Spleen (tissue), 11 donors: ENCODE measurements at regions not wholly inside any gene's neighbourhood (a gene's known extent, or its start where the extent isn't known, plus 50 kb on each side); places are given as distances from the start of the nearest gene placed in this dataset.

Source experiments
- DNase-seq: peaks from one replicate; pipeline ENCODE4 v3.0.0-alpha.2; 2020
- H3K27ac ChIP-seq, 8 donors: fragments of 200-600 bp; sonication (generic) in 7 of 8; 1 replicate in 4 of 8; 2 replicates in 4 of 8; pipeline versions ENCODE4 v1.5.0 to v1.8.0; 2016 to 2021; ENCODE audit warnings: inconsistent platforms in 4 of 8, mild to moderate bottlenecking in 4 of 8, moderate library complexity in 1 of 8
- H3K27me3 ChIP-seq, 7 donors: fragments of 200-600 bp; sonication (generic) in 6 of 7; replicated peaks in 1 of 7; 1 replicate in 4 of 7; 2 replicates in 3 of 7; pipeline versions ENCODE4 v1.5.0 to v1.8.0; 2016 to 2021; ENCODE audit warnings: inconsistent platforms in 3 of 7, mild to moderate bottlenecking in 1 of 7
- H3K36me3 ChIP-seq, 6 donors: fragments of 200-600 bp; sonication (generic) in 5 of 6; 1 replicate in 4 of 6; 2 replicates in 2 of 6; pipeline versions ENCODE4 v1.5.0 to v1.8.0; 2016 to 2021; ENCODE audit warnings: inconsistent platforms in 2 of 6
- H3K4me1 ChIP-seq, 6 donors: fragments of 200-600 bp; sonication (generic) in 5 of 6; 1 replicate in 3 of 6; 2 replicates in 3 of 6; pipeline versions ENCODE4 v1.5.0 to v1.8.0; 2016 to 2021; ENCODE audit warnings: inconsistent platforms in 3 of 6
- H3K4me3 ChIP-seq, 8 donors: fragments of 200-600 bp; sonication (generic) in 7 of 8; 1 replicate in 4 of 8; 2 replicates in 4 of 8; pipeline versions ENCODE4 v1.5.0 to v1.8.0; 2016 to 2021; ENCODE audit warnings: inconsistent platforms in 4 of 8, mild to moderate bottlenecking in 4 of 8, moderate library complexity in 2 of 8
- H3K9me3 ChIP-seq, 8 donors: fragments of 200-600 bp; sonication (generic) in 7 of 8; 1 replicate in 4 of 8; 2 replicates in 4 of 8; pipeline versions ENCODE4 v1.5.0 to v1.8.0; 2016 to 2021; ENCODE audit warnings: inconsistent platforms in 4 of 8
- CTCF ChIP-seq, 11 experiments: fragments of 200-600 bp in 7 of 11; fragments of 450-650 bp in 4 of 11; sonication (generic) in 4 of 11; IDR thresholded peaks in 8 of 11; conservative IDR thresholded peaks in 3 of 11; 1 replicate in 7 of 11; 2 replicates in 4 of 11; pipeline versions ENCODE4 v1.4.0 to v1.8.0; 2016 to 2021; ENCODE audit warnings: antibody characterized with exemption in 11 of 11, inconsistent platforms in 4 of 11, mild to moderate bottlenecking in 1 of 11
- POLR2A ChIP-seq, 3 donors: fragments of 450-650 bp; IDR thresholded peaks; one replicate each; pipeline ENCODE4 v1.5.1; 2017; ENCODE audit warnings: antibody characterized with exemption in 3 of 3, mild to moderate bottlenecking in 1 of 3
- POLR2AphosphoS5 ChIP-seq, 3 donors: sonication (generic); formaldehyde crosslinking; IDR thresholded peaks; one replicate each; pipeline ENCODE4 v1.5.1; 2017; ENCODE audit warnings: antibody characterized with exemption in 3 of 3
- WGBS, 5 donors: extraction: QIAGEN DNeasy Blood & Tissue Kit in 3 of 5; methylation state at CpG; one replicate each; pipeline versions ENCODE4 v1.1.5 to v1.1.7; 2013 to 2018; 5-methylcytosine and 5-hydroxymethylcytosine counted together
- intact Hi-C: fragments of 100-400 bp; cut with DNase I; formaldehyde crosslinking; loops from one replicate; pipeline ENCODE4 v1.15.0; 2023; ENCODE audit warnings: low total_unique reads
- donor health status: healthy with polysubstance abuse.
- donor health status: DM: no; HTN: no; CAD: no; lungs with moderate emphysema.
- donor health status: DM: no; HTN: no; CAD: no.
- donor health status: Bipolar disorder and iron deficiency.
- donor health status: healthy.
- donor health status: DM: no; HTN: no; CAD: no.
- donor health status: DM: yes; HTN: yes; CAD: no.

DNA sequence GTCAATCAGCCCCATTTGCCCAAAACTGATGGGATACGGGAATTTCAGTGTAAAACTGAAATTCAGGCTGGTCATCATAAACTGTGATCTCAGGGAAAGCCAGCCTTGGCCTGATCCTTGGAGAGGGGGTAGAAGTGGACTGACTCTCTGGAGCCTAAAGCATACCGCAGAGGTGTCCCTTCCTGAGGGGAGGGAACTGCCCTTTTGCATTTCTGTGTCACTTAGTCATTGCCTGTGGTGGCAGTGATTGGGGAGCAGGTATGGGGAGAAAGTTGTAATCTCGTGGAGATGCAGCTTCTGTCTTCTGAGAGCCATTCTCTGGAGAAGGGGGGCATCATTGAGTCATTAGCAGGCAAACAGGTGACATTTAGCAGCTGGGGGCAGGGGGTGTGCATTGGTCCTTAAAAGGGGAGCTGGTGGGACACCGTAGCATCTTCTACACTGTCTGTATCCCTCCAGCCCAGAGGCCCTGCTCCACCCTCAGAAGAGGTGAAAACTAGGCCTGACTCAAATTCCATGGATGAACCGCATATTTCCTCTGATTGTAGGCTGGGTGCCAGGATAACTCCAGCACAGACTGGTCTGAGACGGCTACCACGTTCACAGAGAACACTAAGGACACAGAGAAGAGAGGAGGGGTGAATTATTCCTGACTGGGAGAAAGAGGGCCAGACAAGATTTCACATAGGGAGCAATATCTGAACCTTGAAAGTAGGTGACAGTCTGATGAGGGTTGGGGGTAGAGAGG lies 143.3 kb downstream of the SEC61B start:
- Histone ChIP-seq H3K27ac (no peak overlapping the region), H3K4me1 (peaks cover 0 to 14% (median 9%) of the 10 kb centered on the region in 6 donors), H3K27me3 (peaks cover 0 to 50% (median 5%) of the 10 kb centered on the region in 7 donors), H3K9me3 (no peaks in the 10 kb centered on the region), H3K36me3 (no peaks in the 10 kb centered on the region), H3K4me3 (no peak overlapping the region)
- DNase-seq, result no peak
- intact Hi-C loops, result no loop called here
- WGBS, 5 donors, result 69 to 76% (median 69%) methylated on average over 7 of the region's 7 CpGs
- TF ChIP-seq POLR2A (IDR thresholded peaks at IDR 0.05), result no peak
- no peak for TF ChIP-seq POLR2AphosphoS5 (IDR thresholded peaks at IDR 0.05)
- TF ChIP-seq CTCF (IDR thresholded peaks at IDR 0.05 in 8 of 11, conservative IDR thresholded peaks at IDR 0.05 in 3 of 11), result no peak

- Histone ChIP-seq H3K9me3 (no peaks in the 10 kb centered on the region), H3K27me3 (peaks cover 0 to 42% (median 5%) of the 10 kb centered on the region in 7 donors), H3K27ac (no peak overlapping the region), H3K36me3 (no peaks in the 10 kb centered on the region), H3K4me3 (no peak overlapping the region), H3K4me1 (peaks cover 0 to 14% (median 9%) of the 10 kb centered on the region in 6 donors)
- no peak for DNase-seq
- WGBS, 5 donors, result 78 to 95% (median 84%) methylated on average over 1 to 9 of the region's 9 CpGs
- intact Hi-C loops, result no loop called here
- TF ChIP-seq POLR2A (IDR thresholded peaks at IDR 0.05) (no peak), POLR2AphosphoS5 (IDR thresholded peaks at IDR 0.05) (no peak), CTCF (IDR thresholded peaks at IDR 0.05 in 8 of 11, conservative IDR thresholded peaks at IDR 0.05 in 3 of 11) (no peak)
Observed at GRCh38 chr9:99366183-99366582, 144.1 kb downstream of the SEC61B start.

GRCh38 chr9:99366621-99367020 lies 144.5 kb downstream of the SEC61B start:
- intact Hi-C loops, result no loop called here
- no peak overlapping the region for H3K27ac ChIP-seq
- H3K4me3 ChIP-seq, result no peak overlapping the region
- H3K36me3 ChIP-seq, result no peaks in the 10 kb centered on the region
- H3K27me3 ChIP-seq, result peaks cover 0 to 37% (median 5%) of the 10 kb centered on the region in 7 donors
- no peaks in the 10 kb centered on the region for H3K9me3 ChIP-seq
- no peak for TF ChIP-seq CTCF (IDR thresholded peaks at IDR 0.05 in 8 of 11, conservative IDR thresholded peaks at IDR 0.05 in 3 of 11)
- no peak for TF ChIP-seq POLR2A (IDR thresholded peaks at IDR 0.05)
- TF ChIP-seq POLR2AphosphoS5 (IDR thresholded peaks at IDR 0.05), result no peak
- H3K4me1 ChIP-seq, result peaks cover 0 to 14% (median 9%) of the 10 kb centered on the region in 6 donors
- DNase-seq, result no peak
- 74 to 82% (median 77%) methylated on average over 4 of the region's 4 CpGs for WGBS, 5 donors
